Panc1 (cell line): ENCODE measurements at regions not wholly inside any gene's neighbourhood (a gene's known extent, or its start where the extent isn't known, plus 50 kb on each side); places are given as distances from the start of the nearest gene placed in this dataset.

Experiments
- ATAC-seq: fragments of 200-7000 bp; cut with Tn5 transposase; 2 replicates; pipeline ENCODE4 v1.9.1; 2020; ENCODE audit warnings: mild to moderate bottlenecking, moderate library complexity
- BruUV-seq: library from RNA; stranded (reverse); fragments of 400-500 nt; replicated peaks from 2 replicates; lab custom pipeline; 2021; lab: Mats Ljungman, UMichigan
- CTCF ChIA-PET: fragments of 300-600 bp; sonication (Branson Sonifier 250); formaldehyde crosslinking; loops from one replicate; lab custom pipeline; 2022; ENCODE audit warnings: antibody characterized with exemption; lab: Charles Lee
- POLR2A ChIA-PET: fragments of 300-600 bp; sonication (Branson Sonifier 250); formaldehyde crosslinking; loops from one replicate; lab custom pipeline; 2022; ENCODE audit warnings: antibody characterized with exemption; lab: Charles Lee
- DNase-seq: peaks from one replicate; pipeline ENCODE4 v3.0.0-alpha.2; 2010; ENCODE audit warnings: low read depth, low spot score
- H3K27ac ChIP-seq: 2 replicates; pipeline ENCODE4 v1.5.1; 2011; ENCODE audit warnings: mild to moderate bottlenecking, low read length, inconsistent platforms
- H3K27me3 ChIP-seq: fragments of 200-500 bp; sonication (Bioruptor generic); 2 replicates; pipeline ENCODE4 v1.6.0; 2014; ENCODE audit warnings: low read length, inconsistent platforms; ENCODE audit not compliant: control insufficient read depth, insufficient read depth
- H3K36me3 ChIP-seq: fragments of 200-500 bp; sonication (Bioruptor generic); 2 replicates; pipeline ENCODE4 v1.5.1; 2014; ENCODE audit warnings: inconsistent platforms, mild to moderate bottlenecking, low read length, moderate library complexity; ENCODE audit not compliant: control insufficient read depth, insufficient read depth
- H3K4me1 ChIP-seq: 2 replicates; pipeline ENCODE4 v1.5.1; 2011; ENCODE audit warnings: inconsistent platforms, mild to moderate bottlenecking, low read length, moderate library complexity; ENCODE audit not compliant: control insufficient read depth, insufficient read depth
- H3K4me3 ChIP-seq, 2 experiments: 2 replicates each; pipeline ENCODE4 v1.5.1; 2011 to 2012; ENCODE audit warnings: low read depth in 2 of 2, low read length in 2 of 2, mild to moderate bottlenecking in 2 of 2, inconsistent platforms in 1 of 2, moderate library complexity in 1 of 2
- H3K9me3 ChIP-seq: fragments of 200-500 bp; sonication (Bioruptor generic); 2 replicates; pipeline ENCODE4 v1.5.1; 2014; ENCODE audit warnings: low read depth, mild to moderate bottlenecking, inconsistent platforms, low read length, moderate library complexity; ENCODE audit not compliant: control insufficient read depth, insufficient read depth
- POLR2AphosphoS5 ChIP-seq: IDR thresholded peaks from 2 replicates; pipeline ENCODE4 v1.6.1; 2012; ENCODE audit warnings: mild to moderate bottlenecking, low read depth, low read length, moderate library complexity
- SIN3A ChIP-seq: IDR thresholded peaks from 2 replicates; pipeline ENCODE4 v1.6.1; 2012; ENCODE audit warnings: low read depth, mild to moderate bottlenecking, low read length, moderate library complexity, borderline replicate concordance; ENCODE audit not compliant: insufficient read depth
- TCF7L2 ChIP-seq: IDR thresholded peaks from 2 replicates; pipeline ENCODE4 v1.6.1; 2011; ENCODE audit warnings: mild to moderate bottlenecking, low read depth, low read length, inconsistent platforms
- in situ Hi-C: cut with HindIII; loops from 2 replicates; pipeline ENCODE4 v1.10.0; 2016; ENCODE audit warnings: low sequenced_read_pairs, low pct_unique_long_range_greater_than_20kb
- intact Hi-C: fragments of 100-400 bp; cut with micrococcal nuclease; formaldehyde crosslinking; loops from one replicate; pipeline ENCODE4 v1.10.0; 2022; ENCODE audit not compliant: unreplicated experiment
- TF ChIP-seq, protein P1 (sequence below): fragments of 450-650 bp; IDR thresholded peaks from 2 replicates; pipeline ENCODE4 v1.5.1; 2017; ENCODE audit warnings: mild to moderate bottlenecking
- TF ChIP-seq, protein P2 (sequence below), 2 experiments: IDR thresholded peaks; 2 replicates each; pipeline ENCODE4 v1.6.1; 2011 to 2012; ENCODE audit warnings: low read depth in 2 of 2, control low read depth in 1 of 2, low read length in 1 of 2, mild to moderate bottlenecking in 1 of 2, moderate library complexity in 1 of 2; ENCODE audit not compliant: insufficient read depth in 1 of 2

DNA sequence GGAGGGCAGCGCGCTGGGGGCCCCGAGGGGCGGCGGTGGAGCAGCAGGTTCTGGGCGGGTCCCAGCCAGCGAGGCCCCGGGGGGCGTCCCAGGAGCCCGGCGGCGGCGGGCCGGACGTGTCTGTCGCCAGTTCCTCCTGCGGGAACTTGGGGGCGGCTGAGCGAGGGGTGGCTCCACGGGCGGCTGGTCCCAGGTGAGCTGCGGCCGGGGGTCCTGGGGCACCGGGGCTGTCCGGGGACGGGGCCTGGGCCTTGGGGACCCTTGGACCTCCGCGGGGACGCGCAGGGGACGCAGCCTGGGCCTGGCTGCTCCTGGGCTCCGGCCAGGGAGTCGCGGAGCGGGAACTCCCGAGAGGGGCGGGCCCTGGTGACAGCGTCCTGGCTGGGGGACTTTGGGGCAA lies 54.2 kb upstream of the ZNF267 start:
- ATAC-seq, result no peak
- no peaks in the 10 kb centered on the region for H3K9me3 ChIP-seq
- no peak for TF ChIP-seq TCF7L2
- H3K4me1 ChIP-seq, result no peaks in the 10 kb centered on the region
- no peaks in the 10 kb centered on the region for H3K27me3 ChIP-seq
- ChIA-PET CTCF (no interaction called here), POLR2A (no interaction called here)
- in situ Hi-C loops (no loop called here), intact Hi-C loops (no loop called here)
- no peak for DNase-seq
- no peak overlapping the region for H3K4me3 ChIP-seq
- no peaks in the 10 kb centered on the region for H3K36me3 ChIP-seq
- no peak overlapping the region for H3K27ac ChIP-seq
- BruUV-seq, result no TSS peak

DNA sequence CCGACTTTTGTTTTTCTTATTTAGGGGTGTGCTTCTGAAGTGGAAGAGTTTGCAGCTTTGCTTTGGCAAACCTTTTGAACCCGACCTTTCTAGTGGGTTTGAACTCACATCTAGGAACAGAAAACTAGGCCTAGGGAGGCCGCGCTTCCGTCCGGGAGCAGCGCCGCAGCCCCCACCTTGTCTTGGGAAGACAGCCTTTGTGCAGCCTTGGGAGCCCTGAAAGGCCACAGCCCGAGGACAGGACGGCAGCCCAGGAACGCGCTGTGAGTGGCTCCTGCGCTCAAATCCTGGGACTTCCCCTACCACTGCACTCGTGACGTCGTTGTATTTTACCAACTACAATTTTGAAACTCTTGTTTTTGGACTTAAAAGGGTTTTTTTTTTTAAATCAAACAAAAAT lies 53.7 kb upstream of the ZNF267 start:
- no peaks in the 10 kb centered on the region for H3K27me3 ChIP-seq
- in situ Hi-C loops, result no loop called here
- TF ChIP-seq POLR2AphosphoS5 (no peak), TCF7L2 (no peak), SIN3A (no peak)
- TF ChIP-seq, protein P1, sequence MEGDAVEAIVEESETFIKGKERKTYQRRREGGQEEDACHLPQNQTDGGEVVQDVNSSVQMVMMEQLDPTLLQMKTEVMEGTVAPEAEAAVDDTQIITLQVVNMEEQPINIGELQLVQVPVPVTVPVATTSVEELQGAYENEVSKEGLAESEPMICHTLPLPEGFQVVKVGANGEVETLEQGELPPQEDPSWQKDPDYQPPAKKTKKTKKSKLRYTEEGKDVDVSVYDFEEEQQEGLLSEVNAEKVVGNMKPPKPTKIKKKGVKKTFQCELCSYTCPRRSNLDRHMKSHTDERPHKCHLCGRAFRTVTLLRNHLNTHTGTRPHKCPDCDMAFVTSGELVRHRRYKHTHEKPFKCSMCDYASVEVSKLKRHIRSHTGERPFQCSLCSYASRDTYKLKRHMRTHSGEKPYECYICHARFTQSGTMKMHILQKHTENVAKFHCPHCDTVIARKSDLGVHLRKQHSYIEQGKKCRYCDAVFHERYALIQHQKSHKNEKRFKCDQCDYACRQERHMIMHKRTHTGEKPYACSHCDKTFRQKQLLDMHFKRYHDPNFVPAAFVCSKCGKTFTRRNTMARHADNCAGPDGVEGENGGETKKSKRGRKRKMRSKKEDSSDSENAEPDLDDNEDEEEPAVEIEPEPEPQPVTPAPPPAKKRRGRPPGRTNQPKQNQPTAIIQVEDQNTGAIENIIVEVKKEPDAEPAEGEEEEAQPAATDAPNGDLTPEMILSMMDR, result no peak
- TF ChIP-seq, protein P2, sequence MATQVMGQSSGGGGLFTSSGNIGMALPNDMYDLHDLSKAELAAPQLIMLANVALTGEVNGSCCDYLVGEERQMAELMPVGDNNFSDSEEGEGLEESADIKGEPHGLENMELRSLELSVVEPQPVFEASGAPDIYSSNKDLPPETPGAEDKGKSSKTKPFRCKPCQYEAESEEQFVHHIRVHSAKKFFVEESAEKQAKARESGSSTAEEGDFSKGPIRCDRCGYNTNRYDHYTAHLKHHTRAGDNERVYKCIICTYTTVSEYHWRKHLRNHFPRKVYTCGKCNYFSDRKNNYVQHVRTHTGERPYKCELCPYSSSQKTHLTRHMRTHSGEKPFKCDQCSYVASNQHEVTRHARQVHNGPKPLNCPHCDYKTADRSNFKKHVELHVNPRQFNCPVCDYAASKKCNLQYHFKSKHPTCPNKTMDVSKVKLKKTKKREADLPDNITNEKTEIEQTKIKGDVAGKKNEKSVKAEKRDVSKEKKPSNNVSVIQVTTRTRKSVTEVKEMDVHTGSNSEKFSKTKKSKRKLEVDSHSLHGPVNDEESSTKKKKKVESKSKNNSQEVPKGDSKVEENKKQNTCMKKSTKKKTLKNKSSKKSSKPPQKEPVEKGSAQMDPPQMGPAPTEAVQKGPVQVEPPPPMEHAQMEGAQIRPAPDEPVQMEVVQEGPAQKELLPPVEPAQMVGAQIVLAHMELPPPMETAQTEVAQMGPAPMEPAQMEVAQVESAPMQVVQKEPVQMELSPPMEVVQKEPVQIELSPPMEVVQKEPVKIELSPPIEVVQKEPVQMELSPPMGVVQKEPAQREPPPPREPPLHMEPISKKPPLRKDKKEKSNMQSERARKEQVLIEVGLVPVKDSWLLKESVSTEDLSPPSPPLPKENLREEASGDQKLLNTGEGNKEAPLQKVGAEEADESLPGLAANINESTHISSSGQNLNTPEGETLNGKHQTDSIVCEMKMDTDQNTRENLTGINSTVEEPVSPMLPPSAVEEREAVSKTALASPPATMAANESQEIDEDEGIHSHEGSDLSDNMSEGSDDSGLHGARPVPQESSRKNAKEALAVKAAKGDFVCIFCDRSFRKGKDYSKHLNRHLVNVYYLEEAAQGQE (IDR thresholded peaks at IDR 0.05; ENCODE audit: insufficient read depth in 1 of 2, low read depth in 2 of 2, low read length in 1 of 2), result no peak
- no TSS peak for BruUV-seq
- ChIA-PET POLR2A (no interaction called here), CTCF (no interaction called here)
- DNase-seq (no peak), ATAC-seq (no peak)
- intact Hi-C loops, result no loop called here
- H3K27ac ChIP-seq, result no peak overlapping the region
- H3K9me3 ChIP-seq, result no peaks in the 10 kb centered on the region
- no peaks in the 10 kb centered on the region for H3K36me3 ChIP-seq
- no peak overlapping the region for H3K4me3 ChIP-seq
- H3K4me1 ChIP-seq, result no peaks in the 10 kb centered on the region
